HG03280 (cell line): ENCODE measurements at regions not wholly inside any gene's neighbourhood (a gene's known extent, or its start where the extent isn't known, plus 50 kb on each side); places are given as distances from the start of the nearest gene placed in this dataset.

Experiments
- ATAC-seq: cut with Tn5 transposase; IDR thresholded peaks from one replicate; pipeline ENCODE4 v1.9.1; 2021; ENCODE audit warnings: mild to moderate bottlenecking, moderate library complexity; ENCODE audit not compliant: unreplicated experiment

DNA sequence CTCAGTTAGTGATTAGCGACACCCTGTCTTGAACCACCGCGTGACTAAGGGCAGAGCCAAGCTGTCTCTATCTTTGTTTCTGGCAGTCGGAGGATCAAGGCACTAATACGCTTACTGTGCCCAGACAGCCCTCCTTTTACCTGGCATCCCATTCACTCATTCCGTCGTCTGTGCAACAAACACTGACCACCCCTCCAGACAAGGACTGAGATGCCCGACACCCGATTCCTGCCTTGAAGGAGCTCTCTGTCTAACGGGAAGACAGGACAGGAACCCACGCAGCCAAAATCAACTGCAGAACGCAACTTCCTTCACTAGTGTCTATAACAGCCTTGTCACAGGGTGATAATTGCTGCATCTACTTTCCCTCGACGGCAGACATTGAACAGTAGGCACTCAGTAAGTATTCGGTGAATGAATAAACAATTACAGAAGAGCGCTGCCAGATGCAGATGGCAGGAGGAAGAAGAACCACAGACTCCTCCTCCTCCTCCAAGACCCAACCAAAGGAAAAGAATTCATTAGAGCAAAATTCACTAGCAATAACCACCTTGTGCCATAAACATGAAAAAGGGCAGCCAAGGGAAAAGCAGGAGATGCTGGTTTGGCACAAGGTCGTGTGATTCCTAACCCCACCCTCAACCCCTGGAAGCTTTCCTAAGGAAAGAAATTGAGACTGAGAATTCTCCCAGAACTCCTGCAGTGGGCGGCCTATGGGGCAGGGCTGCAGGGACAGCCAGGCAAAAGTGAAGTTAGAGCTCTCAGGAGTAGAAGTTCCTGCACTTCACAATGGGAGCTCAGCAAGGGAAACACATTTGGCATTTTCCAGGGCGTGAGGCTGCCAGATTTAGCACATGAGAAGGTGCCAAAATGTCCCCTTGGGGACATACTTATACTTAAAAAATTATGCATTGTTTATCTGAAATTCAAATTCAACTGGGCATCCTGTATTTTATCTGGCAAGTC lies 186.6 kb upstream of the DIO3 start:
- no peak for ATAC-seq

DNA sequence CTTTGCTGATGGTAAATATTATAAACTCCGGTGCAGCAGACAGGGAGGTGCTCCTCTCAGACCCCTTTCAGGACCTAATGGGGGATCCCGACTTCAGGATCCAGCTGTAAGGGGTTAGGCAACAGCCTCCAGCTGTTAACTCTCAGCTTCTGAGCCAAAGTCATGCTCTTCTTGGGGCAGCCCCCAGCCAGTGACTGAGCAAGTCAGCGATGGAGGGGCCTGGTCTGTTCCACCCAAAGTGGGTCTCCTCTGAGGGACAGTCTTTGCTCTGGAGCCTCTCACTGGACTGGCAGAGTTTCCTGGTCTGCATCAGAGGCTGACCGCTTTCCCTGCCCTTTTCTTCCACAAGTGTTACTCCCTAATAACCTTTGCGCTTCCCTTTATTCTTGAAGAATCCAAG lies 184.2 kb upstream of the DIO3 start:
- no peak for ATAC-seq

DNA sequence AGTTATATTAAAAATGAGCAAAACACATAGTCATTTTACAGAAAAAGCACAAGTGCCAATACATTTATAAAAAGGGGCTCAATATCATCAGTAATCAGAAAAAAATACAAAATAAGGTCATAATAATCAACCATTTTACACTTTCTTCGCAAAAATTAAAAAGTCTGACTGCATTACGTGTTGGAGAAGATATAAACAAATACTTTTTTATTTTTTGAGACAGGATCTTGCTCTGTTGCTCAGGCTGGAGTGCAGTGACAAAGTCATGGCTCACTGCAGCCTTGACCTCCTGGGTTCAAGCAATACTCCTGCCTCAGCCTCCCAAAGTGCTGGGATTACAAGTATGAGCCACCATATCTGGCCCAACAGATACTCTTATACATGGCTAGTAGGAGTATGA lies 181.5 kb upstream of the DIO3 start:
- no peak for ATAC-seq

DNA sequence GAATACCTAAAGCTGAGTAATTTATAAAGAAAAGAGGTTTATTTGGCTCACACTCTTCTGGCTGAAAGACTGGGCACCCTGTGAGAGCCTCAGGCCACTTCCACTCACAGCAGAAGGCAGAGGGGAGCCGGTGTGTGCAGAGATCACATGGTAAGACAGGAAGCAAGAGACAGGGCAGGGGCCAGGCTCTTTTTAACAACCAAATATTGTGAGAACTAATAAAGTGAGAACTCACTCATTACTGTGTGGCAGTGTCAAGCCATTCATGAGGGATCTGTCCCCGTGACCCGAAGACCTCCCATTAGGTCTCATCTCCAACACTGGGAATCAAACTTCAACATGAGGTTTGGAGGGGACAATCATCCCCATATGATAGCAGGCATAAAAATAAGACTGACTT lies 180.8 kb upstream of the DIO3 start:
- no peak for ATAC-seq

DNA sequence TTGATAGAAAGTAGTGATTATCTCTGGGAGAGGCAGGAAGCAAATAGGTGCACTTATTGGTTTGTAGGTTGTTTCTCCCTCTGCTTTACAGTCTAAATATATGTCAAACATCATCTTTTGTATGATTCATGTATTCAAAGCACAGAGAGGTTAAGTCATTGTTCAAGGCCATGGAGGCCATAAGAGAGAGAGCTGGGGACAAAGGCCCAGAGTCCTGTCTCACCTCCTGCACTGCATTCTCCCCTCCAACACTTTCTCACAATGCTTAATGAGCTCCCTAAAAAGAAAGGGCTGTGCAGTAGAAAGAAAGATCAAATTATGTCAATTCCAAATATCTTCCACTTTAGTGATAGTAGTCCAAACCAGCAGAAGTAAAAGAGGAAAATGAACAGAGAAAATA lies 180.4 kb upstream of the DIO3 start:
- no peak for ATAC-seq

DNA sequence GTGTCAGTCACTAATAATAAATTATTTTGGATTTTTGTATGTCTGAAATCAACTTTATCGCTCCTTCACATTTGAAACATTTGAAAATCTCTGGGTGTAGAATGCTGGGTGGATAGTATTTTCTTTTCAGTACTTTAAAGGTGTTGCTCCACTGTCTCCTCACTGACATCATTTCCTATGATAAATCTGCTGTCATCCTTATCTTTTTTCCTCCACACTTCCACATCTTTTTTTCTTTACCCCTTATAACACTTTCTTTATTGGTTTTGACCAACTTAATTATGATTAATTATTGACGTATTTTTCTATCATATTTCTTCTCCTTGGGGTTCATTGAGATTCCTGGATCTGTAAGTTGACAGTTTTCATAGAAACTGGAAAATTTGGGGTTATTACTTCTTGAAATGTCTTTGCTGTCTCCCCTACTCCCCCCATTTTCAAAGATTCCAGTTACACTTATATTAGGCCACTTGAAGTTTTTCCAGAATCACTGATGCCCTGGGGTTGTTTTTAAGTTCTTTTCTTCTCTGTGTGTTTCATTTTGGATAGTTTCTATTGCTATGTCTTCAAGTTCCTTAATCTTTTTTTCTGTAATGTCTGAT lies 177.5 kb upstream of the DIO3 start:
- no peak for ATAC-seq

DNA sequence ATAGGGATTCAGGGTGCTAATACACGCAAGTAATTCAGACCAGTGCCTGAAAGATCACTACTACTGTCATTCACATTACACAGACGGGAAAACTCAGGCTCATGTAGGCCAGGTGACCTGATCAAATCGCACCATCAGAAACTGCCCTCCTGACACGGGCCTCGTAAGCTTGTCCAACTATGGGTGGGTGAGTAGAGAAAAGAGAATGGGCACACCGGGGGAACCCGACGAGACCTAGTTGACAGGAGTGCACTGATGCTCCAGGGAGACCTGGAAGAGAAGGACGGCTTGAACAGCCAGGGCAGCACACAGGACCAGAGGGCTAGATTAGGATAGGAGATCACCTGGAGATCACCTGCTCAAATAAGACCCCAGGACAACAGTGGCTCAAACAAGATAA lies 166.9 kb upstream of the DIO3 start:
- ATAC-seq, result no peak

DNA sequence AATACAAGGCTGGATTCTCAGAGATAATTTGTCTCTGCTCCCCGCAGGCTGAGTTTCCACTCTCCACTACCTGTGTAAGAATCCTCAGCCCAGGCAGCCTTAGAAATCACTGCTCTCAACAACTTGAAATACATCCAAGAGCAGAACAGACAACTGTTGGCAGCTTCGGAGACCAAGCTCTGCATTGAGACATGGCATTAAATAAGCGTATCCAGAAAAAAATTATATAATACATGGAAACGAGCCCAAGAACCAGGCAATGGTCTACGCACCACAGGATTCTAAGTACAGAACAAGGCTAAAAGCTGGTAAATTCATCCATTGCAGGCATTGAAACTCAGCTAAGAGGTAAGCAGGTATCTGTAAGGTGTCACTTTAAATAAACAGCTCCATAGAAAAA lies 165.5 kb upstream of the DIO3 start:
- ATAC-seq, result no peak

DNA sequence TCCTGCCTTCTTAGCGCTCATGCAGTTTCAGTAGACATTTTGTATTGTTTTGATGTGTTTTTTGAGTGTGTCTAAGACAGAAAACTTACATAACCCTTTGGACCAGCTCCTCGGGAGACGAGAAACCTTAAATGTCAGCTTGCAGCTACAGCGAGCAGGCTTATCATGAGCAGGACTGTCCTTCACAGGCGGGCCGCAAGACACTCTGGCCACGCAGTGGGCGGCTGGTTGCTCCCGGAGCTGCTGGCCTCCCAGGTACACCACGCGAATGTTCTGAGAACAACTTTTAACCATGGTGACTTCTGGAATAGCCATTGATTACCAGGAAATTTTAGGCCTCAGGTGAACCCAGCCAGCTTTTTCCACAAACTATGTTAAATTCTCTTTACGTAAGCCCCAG lies 164.1 kb upstream of the DIO3 start:
- ATAC-seq, result no peak

DNA sequence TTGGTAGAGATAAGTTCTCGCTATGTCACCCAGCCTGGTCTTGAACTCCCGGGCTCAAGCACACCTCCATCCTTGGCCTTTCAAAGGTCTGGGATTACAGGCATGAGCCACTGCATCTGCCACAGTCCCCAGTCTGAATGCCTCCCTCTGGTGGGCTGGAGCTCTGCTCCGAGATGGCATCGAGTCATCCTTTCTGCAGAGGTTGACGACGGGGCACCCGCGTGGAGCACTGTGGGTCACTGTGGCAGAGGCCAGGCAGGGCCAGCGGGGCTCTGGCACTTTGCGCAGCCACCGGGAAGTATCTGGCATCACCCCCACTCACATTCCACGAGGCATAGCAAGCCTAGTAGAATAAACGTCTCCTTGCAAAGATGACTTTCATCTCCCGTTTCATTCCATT lies 163.3 kb upstream of the DIO3 start:
- ATAC-seq, result no peak

DNA sequence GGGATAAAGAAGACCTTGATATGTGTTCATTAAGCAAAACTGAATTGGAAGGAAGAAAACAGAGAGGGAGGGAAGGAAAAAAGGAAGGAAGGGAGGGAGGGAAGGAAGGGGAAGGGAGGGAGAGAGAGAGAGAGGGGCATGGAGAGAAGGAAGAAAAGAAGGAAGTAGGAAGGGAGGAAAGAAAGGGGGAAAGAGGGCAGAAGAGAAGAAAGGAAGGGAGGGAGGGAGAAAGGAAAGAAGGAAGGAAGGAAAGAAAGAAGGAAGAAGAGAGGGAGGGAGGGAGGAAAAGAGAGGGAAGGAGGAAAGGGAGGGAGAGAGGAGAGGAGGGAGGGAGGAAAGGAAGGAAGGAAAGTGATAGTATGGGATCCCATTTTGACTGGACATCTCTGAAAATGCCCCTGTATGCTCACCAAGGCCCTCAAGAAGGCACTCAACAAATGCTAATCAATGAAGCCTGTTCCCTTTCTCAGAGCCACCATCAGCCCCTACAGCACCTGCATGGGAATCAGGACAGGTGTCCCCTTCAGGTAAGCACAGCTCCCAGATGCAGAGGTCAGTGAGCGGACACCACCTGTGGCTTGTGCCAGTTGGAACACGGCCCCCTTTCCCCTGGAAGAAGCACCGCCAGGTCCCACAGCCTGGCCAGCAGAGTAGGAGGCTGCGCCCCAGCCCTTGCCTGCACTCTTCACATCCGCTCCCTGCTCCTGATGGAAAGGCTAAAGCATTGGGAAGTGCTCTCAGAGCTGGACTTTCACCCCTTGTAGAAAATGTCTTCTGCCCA lies 161.4 kb upstream of the DIO3 start:
- no peak for ATAC-seq

DNA sequence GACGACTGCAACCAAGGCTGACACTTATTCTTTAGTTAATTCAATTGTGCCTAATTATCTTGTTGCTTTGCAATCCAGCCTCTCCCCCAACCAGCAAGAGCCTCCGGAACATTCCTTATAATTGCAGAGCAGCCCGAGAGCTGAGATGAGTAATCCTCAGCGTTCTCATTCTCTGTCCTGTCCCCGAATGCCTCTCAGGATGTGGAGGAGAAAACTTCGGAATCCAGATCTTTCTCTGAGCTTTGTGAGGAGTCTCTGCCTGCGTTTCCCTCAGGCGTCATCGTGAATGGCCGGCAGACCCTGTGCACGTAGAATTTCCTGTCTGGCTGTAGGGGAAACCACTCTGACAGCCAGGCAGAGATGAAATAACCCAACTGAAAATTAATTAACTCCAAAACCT lies 160.5 kb upstream of the DIO3 start:
- ATAC-seq, result no peak

DNA sequence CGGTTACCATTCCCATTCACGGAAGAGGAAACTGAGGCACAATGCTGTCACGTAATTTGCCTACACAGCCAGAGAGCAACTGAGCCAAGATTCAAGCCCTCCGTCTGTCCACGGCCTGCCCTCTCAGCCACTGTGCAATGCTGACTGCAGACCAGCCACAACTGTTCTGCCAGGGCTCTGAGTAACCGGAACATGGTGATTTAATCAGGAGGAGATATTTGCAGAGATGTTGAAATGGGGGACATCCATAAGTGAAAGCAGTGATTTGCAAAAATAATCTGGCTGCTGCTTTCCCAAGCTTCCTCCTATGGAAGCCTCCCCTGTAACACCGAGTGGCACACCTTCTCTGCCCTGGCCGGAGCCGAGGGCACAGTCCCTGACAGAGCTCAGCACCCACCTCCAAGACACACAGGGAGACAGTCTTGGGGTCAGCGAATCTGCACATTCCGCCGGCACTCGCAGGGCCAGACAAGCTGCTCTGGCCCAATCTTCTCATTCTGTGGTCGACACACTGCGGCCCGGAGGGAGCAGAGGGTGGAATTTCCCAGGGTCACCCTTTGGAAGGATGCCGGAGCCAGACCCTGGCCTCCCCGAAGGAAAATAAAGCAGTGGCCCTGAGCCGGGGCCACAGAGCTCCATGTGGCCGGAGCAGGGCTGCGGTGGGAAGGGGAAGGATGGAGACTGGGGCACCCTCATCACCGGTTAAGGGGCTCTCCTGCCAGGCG lies 158.2 kb upstream of the DIO3 start:
- ATAC-seq, result no peak

DNA sequence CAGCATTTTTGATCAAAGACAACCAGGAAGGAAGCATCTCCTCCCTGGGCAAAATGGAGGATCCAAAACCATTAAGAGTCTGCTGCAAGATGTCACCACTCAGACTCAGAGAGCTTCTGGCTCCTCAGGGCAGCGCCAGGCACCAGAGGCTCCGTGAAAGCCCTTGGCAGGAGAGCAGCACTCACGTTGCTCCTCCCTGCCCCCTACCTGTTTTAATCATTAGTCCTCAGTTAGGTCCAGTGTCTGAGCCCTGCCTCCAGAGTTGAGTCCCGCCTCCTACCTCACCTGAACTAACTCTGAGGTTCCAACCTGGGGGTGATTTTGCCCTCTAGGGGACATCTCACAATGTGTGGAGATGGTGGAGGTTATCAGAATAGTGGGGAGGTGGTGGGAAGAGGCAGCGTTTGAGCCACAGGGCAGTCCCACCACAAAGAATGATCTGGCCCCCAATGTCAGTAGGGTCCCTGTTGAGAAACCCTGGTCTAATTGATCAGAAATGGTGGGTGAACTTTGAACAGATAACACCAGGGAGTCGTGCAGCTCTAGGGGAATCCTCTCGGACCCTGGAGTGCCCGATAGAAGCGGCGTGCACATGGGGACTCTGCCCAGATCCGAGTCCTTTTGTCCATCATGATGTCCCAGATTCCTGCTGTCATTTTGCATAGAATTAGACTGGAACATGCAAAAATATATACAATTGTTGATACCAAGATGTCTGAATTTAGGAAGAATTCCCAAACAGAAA lies 156.7 kb upstream of the DIO3 start:
- no peak for ATAC-seq

DNA sequence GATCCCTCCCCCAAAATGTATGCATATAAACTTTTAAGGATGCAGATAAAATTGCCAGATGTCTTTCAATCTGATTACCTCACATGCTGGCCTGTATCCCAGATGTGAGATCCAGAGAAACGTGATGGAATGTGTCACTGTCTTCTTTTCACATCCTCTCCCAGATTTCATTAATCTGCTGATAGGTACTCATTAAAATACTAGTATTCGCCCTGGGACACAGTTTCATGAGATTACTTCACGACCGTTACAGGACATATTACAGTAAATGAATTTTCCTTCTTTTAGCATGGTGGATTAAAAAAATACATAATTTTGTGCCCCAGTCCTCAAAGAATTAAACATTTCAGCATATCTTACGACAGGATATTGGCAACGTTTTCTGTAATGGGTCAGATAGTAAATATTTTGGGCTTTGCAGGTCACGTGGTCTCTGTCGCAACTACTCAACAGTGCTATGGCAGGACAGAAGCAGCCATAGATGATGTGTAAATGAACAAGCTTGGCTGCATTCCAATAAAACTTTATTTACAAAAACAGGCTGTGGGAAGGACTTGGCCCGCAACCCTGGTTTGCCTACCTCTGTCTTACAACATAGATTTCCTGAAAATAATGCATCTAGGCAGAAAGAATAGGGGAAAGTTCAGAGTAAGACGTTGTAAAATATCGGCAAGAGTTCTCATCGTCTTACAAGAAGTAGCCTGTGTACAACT lies 156.0 kb upstream of the DIO3 start:
- no peak for ATAC-seq

DNA sequence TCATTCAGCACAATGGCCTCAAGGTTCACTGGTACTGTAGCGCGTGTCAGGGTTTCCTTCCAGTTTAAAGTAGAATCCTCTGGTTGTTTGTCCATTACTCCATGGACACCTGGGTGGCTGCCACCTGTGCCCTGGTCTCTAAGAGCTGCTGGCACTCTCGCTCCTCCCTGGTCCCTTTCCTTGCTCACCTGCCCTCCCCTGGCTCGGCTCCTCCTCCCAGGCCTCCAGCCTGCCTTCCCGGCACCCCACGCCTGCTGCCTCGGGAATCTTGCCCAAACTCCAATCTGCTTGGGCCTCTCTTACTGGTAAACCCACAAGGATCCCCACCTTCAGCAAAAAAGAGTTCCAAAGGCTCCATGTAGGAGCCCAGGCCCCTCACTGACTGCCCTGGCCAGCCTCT lies 154.4 kb upstream of the DIO3 start:
- no peak for ATAC-seq

DNA sequence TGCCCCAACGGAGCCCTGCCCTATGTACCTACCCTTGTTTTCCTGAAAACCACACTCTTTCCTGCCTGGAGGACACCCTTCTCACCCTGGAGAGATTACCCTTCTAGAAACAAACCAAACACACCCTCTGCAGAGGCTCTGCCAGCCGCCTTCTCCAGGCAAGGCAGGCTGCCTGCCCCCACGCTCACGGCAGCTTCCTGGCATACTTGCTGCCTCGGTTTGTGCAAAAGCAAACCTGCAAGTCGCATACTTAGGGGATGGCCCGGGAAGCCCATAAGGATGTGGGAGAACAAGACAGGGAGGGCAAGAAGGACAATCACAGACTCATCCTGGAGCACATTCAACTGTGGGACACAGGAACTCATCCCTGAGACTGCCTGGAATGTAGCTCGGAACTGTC lies 154.0 kb upstream of the DIO3 start:
- ATAC-seq, result no peak

DNA sequence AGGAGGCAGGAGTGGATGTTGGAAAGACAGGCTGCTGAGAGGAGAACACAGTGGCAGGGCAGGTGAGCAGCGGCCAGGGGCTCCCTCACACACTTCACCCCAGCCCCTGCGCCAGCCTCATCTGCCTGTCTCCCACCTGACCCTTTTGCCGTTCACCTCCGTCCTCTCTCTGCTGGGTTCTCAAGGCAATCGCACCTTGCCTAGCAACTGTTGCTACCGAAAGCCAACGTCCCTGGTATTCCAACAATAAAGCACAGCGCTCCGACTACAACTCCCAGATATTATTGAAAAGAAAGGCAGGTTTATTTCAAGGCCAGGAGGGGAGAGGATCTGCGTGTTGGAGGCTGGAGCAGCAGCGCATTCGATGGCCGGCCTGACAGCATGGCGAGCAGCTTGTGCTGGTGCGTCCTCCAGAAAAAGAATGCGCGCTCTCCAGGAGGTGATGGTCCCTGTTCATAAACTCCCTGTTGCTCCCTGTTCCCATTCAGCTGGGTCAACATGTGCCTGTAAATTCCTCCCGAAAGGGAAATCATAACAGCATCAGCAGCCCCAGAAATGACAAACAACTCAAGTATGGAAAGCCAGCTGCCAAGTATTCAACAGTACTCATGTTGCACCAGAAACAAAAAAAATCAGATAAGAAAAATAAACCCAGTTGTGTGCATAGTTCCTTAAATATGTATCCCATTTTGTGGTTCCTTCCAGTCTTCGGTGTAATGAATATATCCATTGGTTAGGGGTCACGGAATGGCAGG lies 153.0 kb upstream of the DIO3 start:
- no peak for ATAC-seq

DNA sequence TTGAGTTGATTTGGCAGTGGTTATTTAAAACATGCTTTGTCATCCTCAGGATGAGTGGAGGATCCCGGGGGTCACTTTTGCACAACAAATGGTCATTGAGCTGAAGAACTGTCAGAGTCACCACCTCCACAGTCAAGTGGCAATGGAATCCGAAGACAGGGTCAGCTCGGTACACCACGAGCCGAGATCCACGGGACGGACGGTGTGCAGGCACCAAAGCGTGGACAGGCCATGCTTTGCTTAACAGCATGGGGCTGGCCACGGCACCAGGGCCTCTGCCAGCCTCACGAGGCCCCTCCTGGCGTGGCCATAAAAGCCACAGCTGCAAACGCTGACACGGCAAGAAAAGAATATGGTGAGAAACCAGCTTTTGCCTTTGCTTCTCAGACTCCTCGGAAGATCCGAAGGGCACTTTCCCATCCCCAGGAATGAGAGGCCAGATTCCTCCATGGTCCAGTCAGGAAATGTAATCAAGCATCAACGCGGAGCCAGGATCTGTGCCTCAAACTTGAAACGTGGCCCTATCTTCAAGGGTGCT lies 152.2 kb upstream of the DIO3 start:
- no peak for ATAC-seq
